ENCODE measurements at regions not wholly inside any gene's neighbourhood (a gene's known extent, or its start where the extent isn't known, plus 50 kb on each side); places are given as distances from the start of the nearest gene placed in this dataset.
"Not testable (repeated sequence)": the region's sequence is repeated elsewhere in the genome, so short reads cannot be mapped to it uniquely, and the experiment has no call there.

DNA sequence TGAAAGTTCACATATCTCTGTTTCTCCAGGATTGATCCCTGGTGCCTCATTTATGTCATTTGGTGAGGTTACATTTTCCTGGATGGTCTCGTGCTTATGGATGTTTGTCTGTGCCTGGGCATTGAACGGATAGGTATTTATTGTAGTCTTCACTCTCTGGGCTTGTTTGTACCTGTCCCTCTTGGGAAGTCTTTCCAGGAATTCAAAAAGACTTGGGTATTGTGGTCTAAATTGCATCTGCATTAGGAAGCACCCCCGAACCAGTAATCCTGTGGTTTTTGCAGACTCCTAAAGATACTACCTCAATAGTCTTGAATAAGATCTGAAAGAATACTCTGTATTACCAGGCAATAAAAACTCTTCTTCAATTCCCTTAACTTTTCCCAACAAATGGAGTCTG lies 720.8 kb downstream of the SLC6A15 start:
- DNase-seq = no peak

DNA sequence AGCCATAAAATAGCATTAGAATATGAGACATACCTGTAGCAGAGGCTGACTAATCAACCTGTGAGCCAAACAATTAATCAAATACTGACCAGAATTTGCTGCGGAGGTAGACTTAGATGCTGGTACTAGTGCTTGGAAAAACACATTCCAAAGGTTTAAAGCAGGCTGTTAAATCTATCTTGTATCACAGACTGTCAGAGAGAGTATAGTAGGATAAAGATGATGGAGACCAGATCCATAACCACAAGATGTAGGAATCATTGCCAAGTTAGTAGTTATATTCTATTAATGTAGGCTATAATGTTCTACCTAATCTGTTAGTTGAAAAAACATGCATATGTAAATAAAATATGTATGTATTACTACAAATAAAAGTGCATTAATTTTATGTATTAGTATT lies 726.2 kb downstream of the SLC6A15 start:
- no peak for DNase-seq

DNA sequence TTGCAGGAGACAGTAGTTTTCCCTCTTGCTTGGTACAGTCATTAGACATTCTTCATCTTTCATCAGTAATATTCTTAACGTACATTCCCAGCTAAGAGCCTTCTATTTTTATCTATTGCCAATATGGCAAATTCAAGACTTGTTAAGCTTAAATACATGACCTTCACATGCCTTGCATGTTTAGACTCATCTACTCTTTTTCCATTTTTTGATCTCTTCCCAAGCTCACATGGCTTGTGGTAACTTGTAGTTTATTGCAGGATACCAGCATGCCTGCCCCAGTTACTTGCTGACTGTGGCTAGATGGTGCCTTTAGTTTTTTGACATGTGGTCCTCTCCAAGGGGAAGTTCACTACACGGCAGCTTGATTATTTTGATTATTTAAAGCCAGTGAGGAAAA lies 729.0 kb downstream of the SLC6A15 start:
- no peak for DNase-seq

DNA sequence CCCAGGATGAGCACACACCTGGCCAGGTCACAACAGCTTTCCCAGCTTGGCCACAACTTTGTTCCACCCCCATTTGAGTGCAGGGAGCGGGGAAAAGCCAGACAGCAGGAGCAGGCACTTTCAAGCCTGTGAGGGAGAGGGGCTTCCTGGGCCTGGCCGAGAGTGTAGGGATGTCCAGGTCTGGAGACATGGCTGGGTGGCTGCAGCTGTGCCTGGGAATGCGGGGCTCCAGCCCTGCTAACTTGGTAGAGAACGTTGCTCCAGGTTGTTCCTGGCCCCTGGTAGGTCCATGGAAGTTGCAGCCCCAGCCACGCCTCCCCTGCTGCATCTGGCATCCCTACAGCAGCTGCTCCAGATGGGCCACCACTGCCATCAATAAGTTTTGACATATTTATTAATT lies 738.5 kb downstream of the SLC6A15 start:
- no peak for DNase-seq

DNA sequence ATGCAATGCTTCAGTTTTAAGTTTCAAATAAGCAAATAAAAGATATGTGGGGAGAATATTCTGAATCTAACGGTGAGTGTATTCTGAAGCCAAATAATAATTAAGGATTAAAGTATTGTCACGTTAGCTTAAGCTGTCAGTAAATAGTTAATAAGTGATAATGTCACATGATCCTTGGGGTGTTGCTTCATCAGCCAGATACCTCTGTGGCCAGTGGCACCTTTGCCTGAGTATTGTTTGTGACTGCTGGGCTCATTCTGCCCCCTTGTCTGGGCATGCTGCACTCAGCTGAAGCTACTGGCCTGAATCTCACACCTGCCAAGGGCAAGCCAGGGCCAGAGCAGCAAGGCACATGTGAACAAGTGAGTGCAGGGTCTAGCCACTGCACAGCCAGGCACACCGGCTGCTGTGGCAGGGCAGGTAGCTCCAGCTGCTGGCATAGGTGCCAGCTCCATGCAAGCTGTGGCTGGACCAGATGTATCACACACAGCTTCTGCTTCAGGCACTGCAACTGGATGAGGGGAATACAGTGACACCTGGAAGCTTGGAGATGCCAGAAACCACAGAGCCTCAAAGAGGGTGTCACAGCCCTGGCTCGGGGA lies 739.7 kb downstream of the SLC6A15 start:
- DNase-seq = no peak

DNA sequence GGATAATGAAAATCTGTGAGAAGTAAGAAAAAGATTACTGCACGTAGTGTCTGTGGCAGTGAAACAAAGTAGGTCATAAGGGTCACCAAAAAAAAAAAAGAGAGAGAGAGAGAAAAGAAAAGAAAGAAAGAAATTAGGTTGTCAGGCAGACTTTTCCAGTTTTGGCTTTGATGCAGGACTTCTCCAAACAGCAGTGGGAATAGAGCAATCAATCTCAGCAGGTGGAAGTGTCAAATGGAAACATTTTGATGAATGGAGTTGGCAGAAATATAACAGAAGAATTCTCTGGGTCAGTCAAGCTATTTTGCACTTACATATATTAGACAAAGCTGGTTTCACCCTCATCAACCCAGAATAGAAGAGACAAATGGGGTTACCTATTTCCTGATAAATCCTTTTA lies 745.8 kb downstream of the SLC6A15 start:
- DNase-seq = no peak

DNA sequence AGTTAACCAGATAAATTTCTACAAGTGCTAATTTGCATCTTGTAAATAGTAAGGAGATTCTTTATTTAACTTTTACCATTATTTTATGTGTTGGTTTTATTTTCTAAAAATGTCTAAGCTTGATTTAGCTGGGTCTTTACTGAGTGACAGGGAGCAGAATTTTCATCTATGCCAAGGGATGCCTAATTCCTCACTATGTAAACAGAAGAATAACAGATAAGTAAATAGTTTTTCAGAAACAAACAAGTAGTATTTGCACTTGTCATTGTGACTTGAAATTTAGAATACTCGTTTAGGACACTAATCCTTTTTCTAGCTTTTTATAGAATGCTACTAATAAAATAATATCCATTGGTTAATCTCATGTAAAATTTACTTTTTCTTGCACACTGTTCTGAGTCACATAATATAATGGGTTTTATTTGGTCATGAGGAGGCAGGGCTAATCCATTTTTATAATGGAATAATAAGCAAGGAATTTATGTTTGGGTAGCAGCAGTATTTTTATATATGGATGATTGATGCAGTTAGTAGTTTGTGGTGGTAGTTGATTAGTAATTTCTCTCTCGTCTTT lies 746.5 kb downstream of the SLC6A15 start:
- no peak for DNase-seq

DNA sequence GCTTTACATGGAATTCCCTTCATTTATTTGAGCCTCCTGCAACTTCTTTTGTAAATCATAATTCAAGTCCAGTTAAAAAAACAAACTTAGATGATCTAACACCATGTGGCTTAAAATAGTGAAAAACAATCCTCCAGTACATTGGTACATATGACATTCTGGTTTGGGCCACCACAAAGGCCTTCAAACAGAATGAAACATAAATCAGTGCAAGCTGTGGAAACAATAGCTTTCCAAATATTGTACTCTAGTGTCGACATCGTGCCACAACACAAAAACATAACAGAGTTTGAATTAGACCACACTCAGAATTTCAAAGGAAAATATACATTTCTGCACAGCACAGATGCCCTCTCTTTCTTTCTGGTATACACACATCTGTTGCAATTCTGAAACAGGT lies 751.3 kb downstream of the SLC6A15 start:
- DNase-seq = no peak

DNA sequence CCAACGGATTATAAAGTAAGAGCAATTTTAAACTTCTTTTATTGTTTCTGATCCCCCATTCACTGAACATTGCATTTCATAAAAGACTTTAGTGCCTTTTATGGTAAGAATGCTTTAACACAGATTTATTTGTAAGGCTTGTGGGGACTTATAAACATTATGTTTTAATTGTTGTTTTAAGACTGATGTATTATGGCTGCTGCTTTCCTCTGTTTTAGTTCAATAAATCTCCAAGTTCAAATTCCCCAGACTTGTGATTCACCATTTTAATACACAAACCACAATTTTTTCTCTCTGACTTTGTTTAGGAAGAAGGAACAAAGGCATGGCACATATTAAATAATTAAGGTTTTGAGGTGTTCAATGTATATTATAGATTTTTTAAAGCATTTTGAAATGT lies 753.3 kb downstream of the SLC6A15 start:
- no peak for DNase-seq

DNA sequence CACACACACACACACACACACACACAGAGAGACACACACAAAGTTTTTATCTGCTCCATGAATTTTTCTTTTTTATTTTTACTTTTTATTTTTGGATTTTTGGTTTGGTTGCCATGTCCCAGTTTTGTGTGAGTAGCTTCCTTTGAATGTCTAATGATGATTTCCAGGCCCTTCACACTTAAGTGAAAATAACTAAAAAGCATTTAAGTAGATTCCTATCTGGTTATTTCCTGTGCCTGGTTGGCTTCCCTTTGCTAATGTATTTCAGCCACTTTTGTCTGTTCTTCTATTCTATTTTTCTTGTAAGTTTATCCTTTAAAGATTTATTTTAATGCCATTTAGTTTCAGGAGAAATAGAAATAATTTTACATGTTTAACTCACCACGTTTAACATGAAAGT lies 755.4 kb downstream of the SLC6A15 start:
- DNase-seq = no peak

DNA sequence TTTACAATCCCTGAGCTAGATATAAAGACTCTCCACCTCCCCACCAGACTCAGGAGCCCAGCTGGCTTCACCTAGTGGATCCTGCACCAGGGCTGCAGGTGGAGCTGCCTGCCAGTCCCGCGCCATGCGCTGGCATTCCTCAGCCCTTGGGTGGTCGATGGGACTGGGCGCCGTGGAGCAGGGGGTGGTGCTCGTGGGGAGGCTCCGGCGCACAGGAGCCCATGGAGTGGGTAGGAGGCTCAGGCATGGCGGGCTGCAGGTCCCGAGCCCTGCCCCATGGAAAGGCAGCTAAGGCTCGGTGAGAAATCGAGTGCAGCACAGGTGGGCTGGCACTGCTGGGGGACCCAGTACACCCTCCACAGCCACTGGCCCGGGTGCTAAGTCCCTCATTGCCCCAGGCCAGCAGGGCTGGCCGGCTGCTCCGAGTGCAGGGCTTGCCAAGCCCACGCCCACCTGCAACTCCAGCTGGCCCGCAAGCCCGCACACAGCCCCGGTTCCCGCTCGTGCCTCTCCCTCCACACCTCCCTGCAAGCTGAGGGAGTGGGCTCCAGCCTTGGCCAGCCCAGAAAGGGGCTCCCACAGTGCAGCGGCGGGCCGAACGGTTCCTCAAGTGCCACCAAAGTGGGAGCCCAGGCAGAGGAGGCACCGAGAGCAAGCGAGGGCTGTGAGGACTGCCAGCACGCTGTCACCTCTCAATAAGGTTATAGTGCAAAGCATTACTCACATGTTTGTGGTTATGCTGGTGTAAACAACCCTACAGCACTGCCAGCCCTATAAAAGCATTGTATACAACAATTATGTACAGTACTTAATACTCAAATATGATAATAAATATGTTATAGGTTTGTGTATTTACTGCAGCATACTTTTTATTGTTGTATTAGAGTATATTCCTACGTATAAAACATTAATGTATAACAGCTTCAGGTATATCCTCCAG lies 757.3 kb downstream of the SLC6A15 start:
- DNase-seq = not testable (repeated sequence)

DNA sequence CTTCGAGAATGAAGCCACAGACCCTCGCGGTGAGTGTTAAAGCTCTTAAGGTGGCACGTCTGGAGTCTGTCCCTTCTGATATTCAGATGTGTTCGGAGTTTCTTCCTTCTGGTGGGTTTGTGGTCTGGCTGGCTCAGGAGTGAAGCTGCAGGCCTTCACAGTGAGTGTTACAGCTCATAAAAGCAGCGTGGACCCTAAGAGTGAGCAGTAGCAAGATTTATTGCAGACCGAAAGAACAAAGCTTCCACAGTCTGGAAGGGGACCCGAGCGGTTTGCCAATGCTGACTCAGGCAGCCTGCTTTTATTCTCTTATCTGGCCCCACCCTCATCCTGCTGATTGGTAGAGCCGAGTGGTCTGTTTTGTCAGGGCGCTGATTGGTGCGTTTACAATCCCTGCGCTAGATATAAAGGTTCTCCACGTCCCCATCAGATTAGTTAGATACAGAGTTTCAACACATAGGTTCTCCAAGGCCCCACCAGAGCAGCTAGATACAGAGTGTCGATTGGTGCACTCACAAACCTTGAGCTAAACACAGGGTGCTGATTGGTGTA lies 758.1 kb downstream of the SLC6A15 start:
- DNase-seq = not testable (repeated sequence)

DNA sequence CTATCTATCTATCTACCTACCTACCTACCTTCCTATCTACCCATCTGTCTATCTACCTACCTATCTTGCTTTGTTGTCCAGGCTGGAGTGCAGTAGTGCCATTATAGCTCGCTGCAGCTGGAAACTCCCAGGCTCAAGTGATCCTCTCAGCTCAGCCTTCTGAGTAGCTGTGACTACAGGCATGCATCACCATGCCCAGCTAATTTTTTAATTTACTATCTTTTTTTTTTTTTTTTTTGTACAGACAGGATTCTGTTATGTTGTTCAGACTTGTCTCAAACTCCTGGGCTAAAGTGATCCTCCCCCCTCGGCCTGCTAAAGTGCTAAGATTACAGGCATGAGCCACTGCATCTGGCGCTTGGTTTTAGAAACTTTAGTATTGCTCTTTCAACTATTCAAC lies 762.4 kb downstream of the SLC6A15 start:
- no peak for DNase-seq

DNA sequence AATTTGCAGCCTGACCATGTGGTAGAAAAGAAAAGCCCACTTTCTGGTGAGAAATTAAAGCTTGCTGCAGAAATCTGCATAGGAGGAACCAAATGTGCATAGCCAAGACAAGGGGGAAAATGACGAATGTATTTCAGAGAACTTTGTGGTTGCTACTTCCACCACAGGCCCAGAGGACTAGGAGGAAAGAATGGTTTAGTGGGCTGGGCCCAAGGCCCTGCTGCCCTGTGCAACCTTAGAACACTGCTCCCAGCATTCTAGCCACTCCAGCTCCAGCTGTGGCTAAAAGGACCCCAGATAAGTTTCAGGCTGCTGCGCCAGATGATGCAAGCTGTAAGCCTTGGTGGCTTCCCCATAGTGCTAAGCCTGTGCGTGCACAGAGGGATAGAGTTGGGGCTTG lies 764.3 kb downstream of the SLC6A15 start:
- DNase-seq = no peak

DNA sequence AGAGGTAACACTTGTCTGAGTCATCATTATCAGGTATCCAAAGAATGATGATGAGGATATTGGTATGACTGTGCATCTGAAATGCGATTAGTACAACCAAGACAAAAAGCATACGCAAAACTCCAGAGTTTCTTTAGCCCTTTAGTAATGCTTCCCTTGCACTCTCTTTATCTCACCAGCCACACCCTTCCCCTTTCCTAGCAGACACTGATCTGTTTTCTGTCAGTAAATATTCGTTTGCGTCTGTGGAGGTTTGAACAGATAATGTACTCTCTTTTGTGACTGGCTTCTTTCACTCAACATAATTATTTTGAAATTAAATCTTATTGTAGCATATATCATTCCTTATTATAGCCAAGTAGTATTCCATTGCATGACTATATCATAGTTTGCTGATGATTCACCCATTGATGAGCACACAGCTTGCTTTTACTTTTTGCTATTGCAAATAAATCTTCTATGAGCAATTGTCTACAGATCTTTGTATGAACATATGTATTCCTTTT lies 775.7 kb downstream of the SLC6A15 start:
- no peak for DNase-seq

DNA sequence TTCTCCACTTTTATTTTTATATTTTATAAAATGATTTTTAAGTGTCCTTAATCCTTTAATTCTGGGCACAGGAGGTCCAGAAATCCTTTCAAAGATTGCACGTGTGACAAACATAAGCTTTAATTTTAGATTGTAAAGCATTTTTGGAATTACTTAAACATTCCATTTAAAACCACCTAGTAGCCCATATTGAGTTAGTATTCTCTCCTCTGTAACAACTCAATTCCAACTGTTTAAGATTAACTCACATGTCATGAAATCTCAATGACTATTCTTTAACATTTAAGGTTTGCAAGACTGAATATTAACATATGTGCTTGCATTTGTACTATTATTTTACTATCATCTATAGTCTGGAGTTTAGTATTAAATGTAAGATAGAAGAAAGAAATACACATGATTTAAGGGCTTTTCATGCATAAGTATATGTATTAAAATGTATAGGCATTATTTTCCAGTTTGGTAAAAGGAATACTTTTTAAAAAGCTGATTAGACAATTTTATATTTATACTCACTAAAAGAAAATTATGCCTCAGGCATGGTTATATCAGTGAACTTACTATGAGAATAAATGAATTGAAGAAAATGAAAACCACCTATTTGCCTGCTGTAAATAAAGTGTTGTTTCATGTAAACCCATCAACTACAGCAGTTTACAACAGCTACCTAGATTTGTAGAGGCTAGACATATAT lies 776.9 kb downstream of the SLC6A15 start:
- DNase-seq = no peak

DNA sequence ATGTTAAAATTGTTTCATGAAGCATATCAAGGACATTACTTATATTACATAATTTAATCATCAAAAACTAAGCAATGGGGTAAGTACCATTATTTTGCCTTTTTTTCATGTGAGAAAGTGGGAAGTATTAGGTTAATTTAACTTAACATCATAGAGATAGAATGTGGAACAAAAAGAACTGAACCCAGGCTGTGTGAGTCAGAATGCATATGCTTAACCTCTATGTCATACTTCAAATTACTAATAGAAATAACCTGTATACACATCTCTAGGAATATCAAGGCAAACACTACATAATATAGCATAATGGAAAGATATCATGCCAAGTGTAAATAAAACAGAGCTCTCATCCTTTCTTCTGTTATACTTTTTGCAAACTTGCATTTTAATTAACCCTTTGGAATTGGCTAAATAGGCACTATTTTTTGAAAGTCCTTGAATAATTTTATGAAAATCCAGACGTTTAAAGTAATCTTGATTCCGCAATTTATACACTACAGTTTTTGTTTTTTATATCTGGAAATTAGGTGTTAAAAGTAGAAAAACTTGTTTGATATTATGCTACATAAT lies 777.7 kb downstream of the SLC6A15 start:
- no peak for DNase-seq

DNA sequence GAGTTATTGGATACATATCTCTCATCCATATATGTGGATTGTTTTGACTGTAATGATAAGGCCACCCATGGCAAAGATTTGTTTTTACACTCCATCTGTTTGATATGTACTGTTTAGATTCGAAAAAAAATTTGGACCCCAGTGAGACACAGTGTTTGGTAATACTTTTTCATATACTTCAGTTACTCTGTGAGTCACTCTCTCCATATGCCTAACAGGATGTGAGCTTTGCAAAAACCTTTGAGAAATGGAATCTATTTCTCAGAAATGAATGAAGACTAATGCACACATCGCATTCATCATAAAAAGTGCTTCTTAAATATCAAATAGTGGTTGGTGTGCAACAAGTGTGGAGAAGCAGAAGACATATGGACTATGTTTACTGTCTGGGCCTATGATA lies 781.5 kb downstream of the SLC6A15 start:
- no peak for DNase-seq

DNA sequence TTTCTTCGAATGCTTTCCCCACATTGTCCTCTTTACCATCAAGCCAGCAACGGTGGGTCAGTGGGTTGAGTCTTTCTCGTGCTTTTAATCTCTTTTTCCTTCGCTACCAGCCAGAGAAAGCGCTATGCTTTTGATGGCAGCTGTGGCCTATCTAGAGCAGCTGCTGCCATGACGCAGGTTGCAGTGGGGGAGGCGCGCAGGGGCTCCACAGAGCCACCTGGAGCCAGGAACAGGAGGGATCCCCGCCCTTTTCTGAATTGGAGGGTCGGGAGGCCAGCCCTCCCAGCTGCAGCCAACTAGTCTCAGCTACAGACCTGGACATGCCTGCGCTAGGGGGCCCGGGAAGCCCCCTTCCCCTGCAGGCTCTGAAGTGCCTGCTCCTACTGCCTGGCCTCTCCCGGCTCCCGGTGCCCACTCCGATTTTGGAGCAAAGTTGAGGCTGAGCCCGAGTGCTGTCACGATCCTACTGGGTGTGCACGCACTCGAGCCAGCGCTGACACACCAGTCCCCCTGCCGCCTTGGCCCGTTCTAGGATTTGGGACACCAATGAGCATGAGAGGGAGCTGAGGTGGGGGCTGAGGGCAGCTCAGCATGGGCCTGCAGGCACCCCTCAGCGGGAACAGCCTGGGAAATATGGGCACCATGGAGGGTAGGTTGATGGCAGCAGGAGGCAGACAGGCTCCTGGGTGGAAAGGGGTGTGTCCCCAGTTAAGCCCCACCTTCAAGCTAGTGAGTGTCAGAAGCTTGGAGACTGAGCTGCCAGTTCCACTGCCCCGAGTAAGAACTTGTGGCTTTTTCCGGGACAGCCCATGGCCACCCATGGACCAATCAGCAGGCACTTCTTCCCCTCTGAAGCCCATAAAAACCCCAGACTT lies 784.2 kb downstream of the SLC6A15 start:
- DNase-seq = no peak

DNA sequence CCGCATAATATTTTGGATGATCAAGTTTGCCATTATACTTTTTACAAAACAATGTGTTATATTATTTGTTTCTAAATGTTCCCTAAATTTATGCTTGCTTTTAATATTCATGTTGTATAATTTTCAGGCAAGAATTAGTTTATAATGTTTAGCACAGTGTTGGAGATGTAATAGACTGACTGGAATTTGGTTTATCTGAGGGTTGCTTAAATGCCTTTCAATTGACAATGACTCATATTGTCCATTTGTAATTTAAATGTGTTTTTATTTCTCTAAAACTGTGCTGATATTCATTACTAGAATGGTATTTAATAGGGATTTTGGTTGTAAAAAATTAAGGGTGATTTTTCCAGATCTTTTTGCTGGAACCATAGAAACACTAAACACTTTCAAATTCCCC lies 788.4 kb downstream of the SLC6A15 start:
- DNase-seq = no peak

DNA sequence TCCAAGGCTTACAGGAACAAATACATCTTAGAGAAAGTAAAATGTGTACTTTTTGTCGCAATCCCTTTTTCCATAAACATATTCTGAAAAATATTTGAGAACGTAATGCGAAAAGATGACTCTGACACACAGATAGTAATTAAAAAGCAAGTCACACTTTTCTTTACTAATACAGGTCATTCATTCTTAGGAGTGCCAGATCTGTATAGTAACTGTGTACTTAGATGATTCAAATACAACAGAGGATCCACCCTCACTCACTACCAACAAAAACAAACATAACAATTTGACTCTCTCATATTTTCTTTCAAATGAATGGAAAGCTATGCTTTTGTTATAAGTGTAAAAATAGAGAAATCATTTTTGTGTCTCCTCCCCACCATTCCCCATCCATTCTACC lies 795.4 kb downstream of the SLC6A15 start:
- no peak for DNase-seq

DNA sequence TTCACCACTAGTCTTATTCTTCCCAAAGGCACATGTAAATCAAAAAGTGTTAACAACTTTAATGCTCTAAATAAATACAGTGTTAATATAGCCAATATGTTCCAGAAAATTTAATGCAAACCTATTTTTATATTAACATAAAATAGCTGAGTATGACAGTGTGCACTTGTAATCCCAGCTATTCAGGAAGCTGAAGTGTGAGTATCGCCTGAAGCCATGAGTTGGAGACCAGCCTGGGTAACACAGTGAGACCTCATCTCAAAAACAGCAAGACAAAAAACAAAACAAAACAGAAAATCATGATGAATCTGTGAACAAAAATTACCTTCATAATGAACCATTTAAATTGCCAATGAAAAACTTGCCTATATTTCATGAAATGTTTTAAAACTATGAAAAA lies 798.9 kb downstream of the SLC6A15 start:
- DNase-seq = no peak
